SK-N-DZ (cell line): ENCODE measurements at regions not wholly inside any gene's neighbourhood (a gene's known extent, or its start where the extent isn't known, plus 50 kb on each side); places are given as distances from the start of the nearest gene placed in this dataset.
"Not testable (repeated sequence)": the region's sequence is repeated elsewhere in the genome, so short reads cannot be mapped to it uniquely, and the experiment has no call there.

ENCODE experiments used
- DNase-seq: peaks from one replicate; pipeline ENCODE4 v3.0.0-alpha.2; 2015; ENCODE audit warnings: low spot score

DNA sequence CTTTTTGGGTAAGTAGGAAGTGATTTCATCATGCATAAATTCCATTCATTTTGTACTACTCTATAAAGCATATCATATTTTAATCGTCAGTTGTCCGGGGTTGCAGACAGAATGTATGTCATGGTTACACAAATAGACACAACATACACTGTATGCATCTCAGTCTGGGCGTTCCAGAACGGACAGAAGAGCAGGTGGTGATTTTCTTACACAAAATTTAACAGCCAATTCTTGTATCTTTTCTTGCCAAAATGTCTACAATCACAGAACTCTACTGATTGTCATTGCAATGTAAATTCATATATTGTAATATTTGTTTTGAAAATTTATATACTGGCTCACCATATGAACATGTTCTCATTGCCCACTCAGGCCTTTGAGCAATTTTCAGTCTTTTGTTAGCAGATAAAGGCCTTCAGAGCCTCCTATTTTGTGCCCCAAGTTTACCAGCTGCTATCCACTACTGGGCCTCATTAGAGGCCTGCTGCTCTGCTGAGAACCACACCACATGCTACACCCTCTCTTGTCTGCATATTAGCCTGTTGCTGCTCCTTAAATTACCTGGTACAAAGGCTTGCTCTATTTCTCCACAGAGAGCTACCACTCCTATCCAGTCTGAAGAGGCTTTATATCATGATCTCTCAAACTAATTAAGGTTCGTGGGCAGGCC lies 61.5 kb downstream of the PRDM13 start:
- DNase-seq, result no peak

GRCh38 chr6:99689916-99690685 lies 83.5 kb downstream of the PRDM13 start:
- DNase-seq, result no peak

DNA sequence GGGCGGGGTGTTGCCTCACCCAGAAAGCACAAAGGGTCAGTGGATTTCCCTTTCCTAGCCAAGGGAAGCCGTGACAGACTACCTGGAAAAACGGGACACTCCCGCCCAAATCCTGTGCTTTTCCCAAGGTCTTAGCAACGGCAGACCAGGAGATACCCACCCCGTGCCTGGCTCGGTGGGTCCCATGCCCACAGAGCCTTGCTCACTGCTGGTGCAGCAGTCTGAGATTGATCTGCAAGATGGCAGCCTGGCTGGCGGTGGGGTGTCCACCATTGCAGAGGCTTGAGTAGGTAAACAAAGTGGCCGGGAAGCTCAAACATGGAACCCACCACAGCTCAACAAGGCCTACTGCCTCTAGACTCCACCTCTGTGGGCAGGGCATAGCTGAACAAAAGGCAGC lies 95.7 kb downstream of the PRDM13 start:
- not testable (repeated sequence) for DNase-seq

GRCh38 chr6:99709062-99709461 lies 102.4 kb downstream of the PRDM13 start:
- no peak for DNase-seq

GRCh38 chr6:99711302-99711701 lies 104.7 kb downstream of the PRDM13 start:
- no peak for DNase-seq

GRCh38 chr6:99711925-99712324 lies 105.3 kb downstream of the PRDM13 start:
- DNase-seq, result no peak

DNA sequence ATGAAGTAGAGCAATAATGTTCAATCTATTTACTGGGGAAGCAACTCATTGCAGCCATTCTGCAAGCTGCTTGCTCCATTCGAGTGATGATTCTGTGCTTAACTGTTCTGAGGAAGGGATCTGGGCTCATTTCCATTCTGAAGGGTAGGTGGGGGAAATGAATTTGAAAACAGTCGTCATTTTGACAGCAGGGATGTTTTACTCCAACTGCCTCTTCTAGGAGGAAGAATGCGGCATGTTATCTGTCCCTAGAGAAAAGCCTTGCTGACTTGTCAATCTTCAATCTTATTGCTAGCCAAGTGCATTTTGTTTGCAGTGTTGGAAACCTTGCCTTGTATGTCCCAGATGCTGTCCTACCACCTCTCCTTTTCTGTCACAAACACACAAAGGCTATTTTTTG lies 105.9 kb downstream of the PRDM13 start:
- DNase-seq, result no peak

GRCh38 chr6:99722043-99722442 lies 115.4 kb downstream of the PRDM13 start:
- not testable (repeated sequence) for DNase-seq

DNA sequence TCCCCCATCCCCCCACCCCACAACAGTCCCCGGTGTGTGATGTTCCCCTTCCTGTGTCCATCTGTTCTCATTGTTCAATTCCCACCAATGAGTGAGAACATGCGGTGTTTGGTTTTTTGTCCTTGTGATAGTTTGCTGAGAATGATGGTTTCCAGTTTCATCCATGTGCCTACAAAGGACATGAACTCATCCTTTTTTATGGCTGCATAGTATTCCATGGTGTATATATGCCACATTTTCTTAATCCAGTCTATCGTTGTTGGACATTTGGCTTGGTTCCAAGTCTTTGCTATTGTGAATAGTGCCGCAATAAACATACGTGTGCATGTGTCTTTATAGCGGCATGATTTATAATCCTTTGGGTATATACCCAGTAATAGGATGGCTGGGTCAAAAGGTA lies 123.6 kb downstream of the PRDM13 start:
- not testable (repeated sequence) for DNase-seq

- DNase-seq, result peak; percentile 4
Observed at GRCh38 chr6:99736302-99736701, 129.7 kb downstream of the PRDM13 start.

DNA sequence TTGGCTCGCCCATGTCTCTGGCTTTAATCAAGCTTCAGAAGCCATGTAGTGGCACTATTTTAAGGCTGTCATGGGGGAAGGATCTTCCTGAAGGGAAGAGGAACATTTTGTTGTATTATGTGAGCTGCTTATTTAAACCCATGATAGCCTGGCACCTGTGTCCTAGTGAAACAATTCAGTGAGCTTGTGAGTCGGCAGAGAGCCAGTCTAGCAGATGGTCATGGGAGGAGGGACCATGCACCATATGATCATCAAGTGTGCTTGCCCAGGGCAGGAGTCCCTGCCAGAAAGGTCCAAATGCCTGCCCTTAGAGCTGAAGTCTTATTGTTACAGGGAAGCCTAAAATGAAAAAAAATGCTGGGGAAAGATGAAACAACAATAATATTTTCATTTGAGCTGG lies 132.9 kb downstream of the PRDM13 start:
- no peak for DNase-seq

GRCh38 chr6:99741092-99741491 lies 134.5 kb downstream of the PRDM13 start:
- DNase-seq, result no peak

DNA sequence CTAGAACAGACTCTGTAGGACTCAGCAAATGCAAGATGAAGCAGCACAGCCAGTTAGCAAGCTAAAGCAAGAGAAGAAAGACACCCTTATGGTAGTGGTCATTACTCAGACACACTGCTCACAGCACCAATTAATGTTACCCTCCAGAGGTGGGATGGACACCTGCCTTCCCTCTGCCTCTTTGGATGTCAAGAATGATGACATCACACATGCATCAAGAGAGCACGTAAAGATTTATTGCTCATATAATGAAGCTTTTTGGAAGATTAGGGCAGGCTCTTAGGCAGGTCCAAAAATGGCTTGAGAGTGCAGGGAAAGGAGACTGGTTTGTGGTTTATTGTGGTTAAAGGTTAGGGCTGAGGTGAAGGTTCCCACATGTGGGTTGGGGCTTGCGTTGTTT lies 137.0 kb downstream of the PRDM13 start:
- no peak for DNase-seq

GRCh38 chr6:99745651-99746050 lies 139.0 kb downstream of the PRDM13 start:
- no peak for DNase-seq

DNA sequence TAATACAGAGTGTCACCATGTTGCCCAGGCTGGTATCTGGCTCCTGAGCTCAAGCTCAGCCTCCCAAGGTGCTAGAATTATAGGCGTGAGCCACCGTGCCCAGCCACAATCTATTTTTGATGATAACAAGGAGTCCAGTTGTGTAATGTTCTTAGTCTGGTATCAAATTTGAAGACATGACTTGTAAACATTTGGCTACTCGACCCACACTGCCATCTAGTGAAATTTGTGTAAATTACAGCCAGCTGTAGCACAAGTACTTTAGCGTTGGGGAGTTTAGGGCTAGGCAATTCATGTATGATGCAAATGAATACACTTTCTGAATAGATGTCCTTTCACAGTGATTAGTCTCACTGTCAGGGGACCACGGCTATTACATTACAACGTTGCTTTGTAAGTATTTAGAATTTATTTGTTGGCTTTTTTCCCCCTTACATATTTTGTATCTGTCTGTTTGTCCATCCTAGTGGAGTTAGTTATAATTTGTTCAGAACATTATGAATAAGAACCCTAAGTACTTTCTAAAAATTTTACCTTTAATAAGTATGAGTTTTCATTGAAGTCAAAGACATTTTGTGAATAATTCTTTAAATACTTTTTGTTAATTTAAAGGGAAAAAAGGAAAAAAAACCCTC lies 139.7 kb downstream of the PRDM13 start:
- DNase-seq, result peak; percentile 72

- DNase-seq, result no peak
Observed at GRCh38 chr6:99761711-99762110, 155.1 kb downstream of the PRDM13 start.

DNA sequence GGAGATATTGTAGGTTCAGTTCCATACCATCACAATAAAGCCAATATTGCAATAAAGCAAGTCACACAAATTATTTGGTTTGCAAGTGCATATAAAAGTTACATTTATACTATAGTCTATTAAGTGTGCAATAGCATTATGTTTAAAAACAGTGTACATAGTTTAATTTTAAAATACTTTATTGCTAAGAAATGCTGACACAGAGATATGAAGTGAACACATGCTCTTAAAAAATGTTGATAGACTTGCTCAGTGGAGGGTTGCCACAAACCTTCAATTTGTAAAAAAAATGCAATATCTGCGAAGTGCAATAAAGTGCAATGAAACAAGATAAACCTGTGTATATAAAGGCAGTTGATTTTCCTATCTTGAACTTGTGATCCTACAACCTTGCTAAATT lies 161.5 kb downstream of the PRDM13 start:
- DNase-seq, result no peak

DNA sequence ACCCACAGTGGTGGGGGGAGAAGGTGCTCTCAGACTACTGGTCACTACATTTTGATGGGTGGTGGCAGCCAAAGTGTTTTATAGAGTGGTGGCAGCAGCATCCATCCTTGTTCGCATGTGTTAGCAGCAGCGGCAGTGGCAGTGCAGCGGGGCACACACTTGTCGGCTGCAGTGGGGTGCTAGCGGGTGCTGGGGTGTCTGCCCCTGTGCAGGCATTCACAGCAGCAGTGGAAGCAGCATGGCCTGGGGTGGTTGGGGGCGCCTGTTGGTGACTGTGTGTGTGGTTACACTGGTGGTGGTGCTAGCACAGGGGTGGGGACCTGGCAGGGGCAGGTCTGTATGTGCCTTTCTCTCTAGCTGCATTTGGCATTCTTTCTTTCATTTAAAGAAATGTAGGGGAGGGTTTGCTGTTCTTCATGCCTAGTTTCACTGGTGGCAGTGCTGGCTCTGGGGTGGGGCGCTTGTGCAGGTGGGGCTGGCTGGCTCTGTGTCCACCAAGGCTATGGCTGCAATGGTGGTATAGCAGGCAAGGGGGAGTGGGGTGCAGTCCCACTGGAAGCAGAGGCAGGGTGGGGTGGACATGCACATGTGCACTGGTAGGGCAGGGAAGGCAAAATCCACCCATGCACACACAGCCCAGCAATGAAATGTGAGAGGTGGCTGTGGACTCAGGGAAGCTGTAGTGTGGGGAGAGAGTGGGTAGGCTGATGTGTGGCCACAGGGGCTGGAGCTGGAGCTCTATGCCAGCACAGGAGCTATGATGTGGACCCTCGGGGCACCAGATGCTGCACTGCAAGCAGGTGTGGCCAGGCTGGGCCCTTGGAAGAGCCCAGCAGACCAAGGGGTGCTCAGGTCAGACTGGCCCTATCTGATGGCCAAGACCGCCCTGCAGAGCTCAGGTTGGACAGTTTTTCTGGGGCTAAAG lies 173.3 kb downstream of the PRDM13 start:
- DNase-seq, result no peak

GRCh38 chr6:99780556-99780885 lies 173.9 kb downstream of the PRDM13 start:
- no peak for DNase-seq

DNA sequence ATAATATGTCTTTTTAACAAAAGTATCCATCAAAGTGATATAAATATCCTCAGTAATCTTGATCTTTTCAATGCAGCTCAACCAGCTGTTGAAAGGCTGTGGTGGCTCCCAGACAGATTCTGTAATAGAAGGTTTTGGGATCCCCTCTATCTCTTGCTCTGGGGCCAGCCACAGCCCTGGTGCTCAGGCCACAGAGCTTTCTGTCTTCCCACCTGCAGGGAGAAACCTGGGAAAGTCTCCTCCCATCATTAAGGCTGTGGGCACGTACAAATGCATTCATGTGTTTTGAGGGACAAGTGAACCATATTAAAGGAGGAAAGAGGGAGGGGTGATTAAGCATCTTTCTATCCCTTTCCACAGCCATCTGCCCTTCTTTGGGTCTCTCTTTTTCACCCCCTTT lies 183.1 kb downstream of the PRDM13 start:
- no peak for DNase-seq

- no peak for DNase-seq
Observed at GRCh38 chr6:99790679-99791078, 184.0 kb downstream of the PRDM13 start.

GRCh38 chr6:99801805-99802204 lies 192.2 kb downstream of the MCHR2 start:
- no peak for DNase-seq
